NB4 (cell line): ENCODE measurements at regions not wholly inside any gene's neighbourhood (a gene's known extent, or its start where the extent isn't known, plus 50 kb on each side); places are given as distances from the start of the nearest gene placed in this dataset.

Experiments
- POLR2A ChIP-seq: IDR thresholded peaks from 2 replicates; pipeline ENCODE4 v1.6.1; 2011; ENCODE audit warnings: mild to moderate bottlenecking; ENCODE audit not compliant: insufficient read length; ENCODE audit errors: extremely low read depth
- TF ChIP-seq, protein P1 (sequence below): IDR thresholded peaks from one replicate; pipeline ENCODE4 v1.5.1; 2012; ENCODE audit warnings: low read depth, low read length

DNA sequence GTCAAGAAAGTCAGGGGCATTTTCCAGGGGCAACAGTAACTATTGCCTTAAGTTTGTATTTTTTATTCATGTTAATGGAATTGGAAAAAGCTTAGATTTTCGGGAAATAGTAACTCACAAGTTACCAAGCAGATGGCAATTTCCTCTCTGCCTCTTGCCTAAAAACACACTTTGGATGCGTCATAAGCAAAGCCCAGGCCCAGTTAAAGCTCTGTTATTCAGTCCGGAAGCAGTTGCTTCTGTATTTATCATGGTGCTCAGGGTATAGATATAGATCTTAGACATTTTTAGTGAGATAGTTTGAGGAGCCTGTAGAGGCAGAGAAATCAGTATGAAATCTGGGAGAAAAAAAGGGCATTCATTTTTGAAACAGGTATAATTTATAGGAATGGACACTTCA, 260.3 kb upstream of the TNC start:
- no peak for TF ChIP-seq POLR2A
- TF ChIP-seq, protein P1, sequence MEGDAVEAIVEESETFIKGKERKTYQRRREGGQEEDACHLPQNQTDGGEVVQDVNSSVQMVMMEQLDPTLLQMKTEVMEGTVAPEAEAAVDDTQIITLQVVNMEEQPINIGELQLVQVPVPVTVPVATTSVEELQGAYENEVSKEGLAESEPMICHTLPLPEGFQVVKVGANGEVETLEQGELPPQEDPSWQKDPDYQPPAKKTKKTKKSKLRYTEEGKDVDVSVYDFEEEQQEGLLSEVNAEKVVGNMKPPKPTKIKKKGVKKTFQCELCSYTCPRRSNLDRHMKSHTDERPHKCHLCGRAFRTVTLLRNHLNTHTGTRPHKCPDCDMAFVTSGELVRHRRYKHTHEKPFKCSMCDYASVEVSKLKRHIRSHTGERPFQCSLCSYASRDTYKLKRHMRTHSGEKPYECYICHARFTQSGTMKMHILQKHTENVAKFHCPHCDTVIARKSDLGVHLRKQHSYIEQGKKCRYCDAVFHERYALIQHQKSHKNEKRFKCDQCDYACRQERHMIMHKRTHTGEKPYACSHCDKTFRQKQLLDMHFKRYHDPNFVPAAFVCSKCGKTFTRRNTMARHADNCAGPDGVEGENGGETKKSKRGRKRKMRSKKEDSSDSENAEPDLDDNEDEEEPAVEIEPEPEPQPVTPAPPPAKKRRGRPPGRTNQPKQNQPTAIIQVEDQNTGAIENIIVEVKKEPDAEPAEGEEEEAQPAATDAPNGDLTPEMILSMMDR, result no peak
